Upper lobe of right lung (tissue), 1 donor: ENCODE measurements at regions not wholly inside any gene's neighbourhood (a gene's known extent, or its start where the extent isn't known, plus 50 kb on each side); places are given as distances from the start of the nearest gene placed in this dataset.

ENCODE experiments used
- ATAC-seq: fragments of 200-7000 bp; cut with Tn5 transposase; one replicate; pipeline ENCODE4 v1.9.1; 2020; ENCODE audit warnings: mild to moderate bottlenecking, moderate library complexity
- DNase-seq: peaks from one replicate; pipeline ENCODE4 v3.0.0-alpha.2; 2020
- H3K27ac ChIP-seq: fragments of 200-600 bp; one replicate; pipeline ENCODE4 v1.8.0; 2022
- H3K27me3 ChIP-seq: fragments of 200-600 bp; one replicate; pipeline ENCODE4 v1.8.0; 2022; ENCODE audit warnings: mild to moderate bottlenecking
- H3K36me3 ChIP-seq: fragments of 200-600 bp; one replicate; pipeline ENCODE4 v1.8.0; 2022
- H3K4me1 ChIP-seq: fragments of 200-600 bp; one replicate; pipeline ENCODE4 v1.8.0; 2022
- H3K4me3 ChIP-seq: fragments of 200-600 bp; one replicate; pipeline ENCODE4 v1.8.0; 2022; ENCODE audit warnings: mild to moderate bottlenecking
- H3K9me3 ChIP-seq: fragments of 200-600 bp; one replicate; pipeline ENCODE4 v1.8.0; 2022
- CTCF ChIP-seq: fragments of 200-600 bp; IDR thresholded peaks from one replicate; pipeline ENCODE4 v1.8.0; 2022; ENCODE audit warnings: antibody characterized with exemption
- intact Hi-C: fragments of 100-400 bp; cut with DNase I; formaldehyde crosslinking; loops from one replicate; pipeline ENCODE4 v1.11.0; 2022
- donor health status: DM: no; HTN: yes; CAD: no; lungs with severe emphysema.

GRCh38 chr3:107954845-107955244 lies 136.0 kb downstream of the CD47 start:
- intact Hi-C loops = no loop called here
- Histone ChIP-seq H3K4me3 (no peak overlapping the region), H3K36me3 (no peaks in the 10 kb centered on the region), H3K27me3 (no peaks in the 10 kb centered on the region), H3K9me3 (no peaks in the 10 kb centered on the region), H3K4me1 (peaks cover 12% of the 10 kb centered on the region), H3K27ac (no peak overlapping the region)
- no peak for TF ChIP-seq CTCF
- ATAC-seq (no peak), DNase-seq (no peak)

- H3K27me3 ChIP-seq = no peaks in the 10 kb centered on the region
- no peak overlapping the region for H3K4me3 ChIP-seq
- no peak for ATAC-seq
- no peaks in the 10 kb centered on the region for H3K9me3 ChIP-seq
- intact Hi-C loops = no loop called here
- no peak overlapping the region for H3K27ac ChIP-seq
- DNase-seq = no peak
- H3K4me1 ChIP-seq = peaks cover 12% of the 10 kb centered on the region
- no peak for TF ChIP-seq CTCF
- no peaks in the 10 kb centered on the region for H3K36me3 ChIP-seq
Observed at GRCh38 chr3:107953722-107954121, 137.1 kb downstream of the CD47 start.

- no peak overlapping the region for H3K27ac ChIP-seq
- intact Hi-C loops = no loop called here
- no peaks in the 10 kb centered on the region for H3K9me3 ChIP-seq
- H3K4me3 ChIP-seq = no peak overlapping the region
- TF ChIP-seq CTCF = no peak
- DNase-seq (no peak), ATAC-seq (no peak)
- H3K36me3 ChIP-seq = no peaks in the 10 kb centered on the region
- H3K27me3 ChIP-seq = no peaks in the 10 kb centered on the region
- H3K4me1 ChIP-seq = no peaks in the 10 kb centered on the region
Observed at GRCh38 chr3:107951126-107951525, 139.7 kb downstream of the CD47 start.

- no peak for ATAC-seq
- TF ChIP-seq CTCF = no peak
- Histone ChIP-seq H3K4me1 (no peaks in the 10 kb centered on the region), H3K36me3 (no peaks in the 10 kb centered on the region), H3K27me3 (no peaks in the 10 kb centered on the region), H3K4me3 (no peak overlapping the region), H3K9me3 (no peaks in the 10 kb centered on the region), H3K27ac (no peak overlapping the region)
- intact Hi-C loops = no loop called here
- no peak for DNase-seq
Observed at GRCh38 chr3:107950417-107950816, 140.4 kb downstream of the CD47 start.

GRCh38 chr3:107949394-107949970 lies 141.3 kb downstream of the CD47 start:
- DNase-seq (no peak), ATAC-seq (no peak)
- TF ChIP-seq CTCF = no peak
- no peaks in the 10 kb centered on the region for H3K27me3 ChIP-seq
- intact Hi-C loops = no loop called here
- no peaks in the 10 kb centered on the region for H3K9me3 ChIP-seq
- no peaks in the 10 kb centered on the region for H3K36me3 ChIP-seq
- H3K4me3 ChIP-seq = no peak overlapping the region
- no peak overlapping the region for H3K27ac ChIP-seq
- no peaks in the 10 kb centered on the region for H3K4me1 ChIP-seq

DNA sequence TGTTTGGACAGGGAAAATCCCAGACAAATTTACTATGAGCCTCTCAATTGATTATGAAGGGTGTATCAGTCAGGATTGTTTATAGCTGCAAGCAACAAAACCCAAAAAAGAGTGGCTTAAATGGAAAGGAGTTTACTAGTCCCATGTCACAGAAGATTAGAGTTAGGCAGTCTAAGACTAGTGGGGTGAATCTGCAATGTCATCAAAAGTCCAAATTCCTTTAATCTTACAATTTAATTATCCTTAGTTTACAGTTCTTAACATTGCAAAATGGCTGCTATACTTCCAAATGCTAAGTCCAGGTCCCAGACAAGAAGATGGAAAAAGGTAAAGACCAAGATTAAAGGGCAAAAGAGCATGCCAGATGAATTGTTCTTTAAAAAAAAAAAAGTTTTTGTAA lies 143.6 kb downstream of the CD47 start:
- Histone ChIP-seq H3K27ac (no peak overlapping the region), H3K4me3 (no peak overlapping the region), H3K36me3 (no peaks in the 10 kb centered on the region), H3K9me3 (no peaks in the 10 kb centered on the region), H3K4me1 (no peaks in the 10 kb centered on the region), H3K27me3 (no peaks in the 10 kb centered on the region)
- no peak for TF ChIP-seq CTCF
- no peak for DNase-seq
- no peak for ATAC-seq
- intact Hi-C loops = no loop called here
